BLaER1 treated with 17β-estradiol and CSF1 and Interleukin-3, amounts not matched to agents 10 nM and 100 nM (cell line): ENCODE measurements at regions not wholly inside any gene's neighbourhood (a gene's known extent, or its start where the extent isn't known, plus 50 kb on each side); places are given as distances from the start of the nearest gene placed in this dataset.
A peak's percentile ranks its signal among the peaks of the same experiment; 100 is the strongest.

Experiments used
- H3K27ac ChIP-seq, 11 experiments: shearing (Covaris generic); formaldehyde crosslinking; 2 replicates each; pipeline ENCODE4 v1.8.1; 2022
- H3K27me3 ChIP-seq, 11 experiments: shearing (Covaris generic); formaldehyde crosslinking; 2 replicates each; pipeline ENCODE4 v1.8.1; 2022
- H3K36me3 ChIP-seq, 11 experiments: shearing (Covaris generic); formaldehyde crosslinking; 2 replicates each; pipeline ENCODE4 v1.8.1; 2022
- H3K4me1 ChIP-seq, 10 experiments: shearing (Covaris generic); formaldehyde crosslinking; 2 replicates each; pipeline ENCODE4 v1.8.1; 2022
- H3K4me2 ChIP-seq, 11 experiments: shearing (Covaris generic); formaldehyde crosslinking; 2 replicates each; pipeline ENCODE4 v1.8.1; 2022
- H3K4me3 ChIP-seq, 10 experiments: shearing (Covaris generic); formaldehyde crosslinking; 2 replicates each; pipeline ENCODE4 v1.8.1; 2022
- H3K9ac ChIP-seq, 11 experiments: shearing (Covaris generic); formaldehyde crosslinking; 2 replicates each; pipeline ENCODE4 v1.8.1; 2022
- H3K9me3 ChIP-seq, 11 experiments: shearing (Covaris generic); formaldehyde crosslinking; replicated peaks in 1 of 11; 2 replicates each; pipeline ENCODE4 v1.8.1; 2022
- H4K20me1 ChIP-seq, 11 experiments: shearing (Covaris generic); formaldehyde crosslinking; 2 replicates each; pipeline ENCODE4 v1.8.1; 2022
- Cebpa-rat ChIP-seq, 11 experiments: shearing (Covaris generic); IDR thresholded peaks; 2 replicates each; pipeline ENCODE4 v1.8.1; 2022

- TF ChIP-seq Cebpa-rat (IDR thresholded peaks at IDR 0.05), result no peak
- Histone ChIP-seq H3K9me3 (peaks cover 0 to 16% (median 12%) of the 10 kb centered on the region in 11 experiments; a peak in 14 of 22 replicates), H3K9ac (peak overlapping the region in 1 of 11 experiments; percentile 29; a peak in 1 of 22 replicates), H3K27me3 (no peaks in the 10 kb centered on the region), H3K27ac (no peak overlapping the region), H3K4me2 (peak overlapping the region in 8 of 11 experiments; percentile 8 to 82 (median 64); a peak in 16 of 22 replicates), H3K36me3 (no peaks in the 10 kb centered on the region), H4K20me1 (no peaks in the 10 kb centered on the region), H3K4me3 (no peak overlapping the region), H3K4me1 (peaks cover 6 to 27% (median 18%) of the 10 kb centered on the region in 10 experiments; a peak in 17 of 20 replicates)
Measured at GRCh38 chr15:93332168-93332553, 243.2 kb upstream of the RGMA start.

- peak overlapping the region in 1 of 11 experiments; percentile 29; a peak in 1 of 22 replicates for H3K9ac ChIP-seq
- peaks cover 0 to 16% (median 12%) of the 10 kb centered on the region in 11 experiments; a peak in 14 of 22 replicates for H3K9me3 ChIP-seq
- H3K4me2 ChIP-seq, result peak overlapping the region in 10 of 11 experiments; percentile 3 to 82 (median 54); a peak in 18 of 22 replicates
- no peaks in the 10 kb centered on the region for H3K27me3 ChIP-seq
- no peaks in the 10 kb centered on the region for H4K20me1 ChIP-seq
- H3K27ac ChIP-seq, result no peak overlapping the region
- no peak for TF ChIP-seq Cebpa-rat (IDR thresholded peaks at IDR 0.05)
- no peak overlapping the region for H3K4me3 ChIP-seq
- no peaks in the 10 kb centered on the region for H3K36me3 ChIP-seq
- H3K4me1 ChIP-seq, result peaks cover 6 to 30% (median 19%) of the 10 kb centered on the region in 10 experiments; a peak in 17 of 20 replicates
Measured at GRCh38 chr15:93331545-93332167, 242.6 kb upstream of the RGMA start.

- Histone ChIP-seq H3K4me2 (peak overlapping the region in 8 of 11 experiments; percentile 41 to 82 (median 64); a peak in 14 of 22 replicates), H3K9me3 (peaks cover 0 to 10% (median 7%) of the 10 kb centered on the region in 11 experiments; a peak in 12 of 22 replicates), H3K27ac (no peak overlapping the region), H3K27me3 (no peaks in the 10 kb centered on the region), H3K4me3 (no peak overlapping the region), H3K4me1 (peaks cover 6 to 35% (median 22%) of the 10 kb centered on the region in 10 experiments; a peak in 17 of 20 replicates), H3K9ac (no peak overlapping the region), H3K36me3 (no peaks in the 10 kb centered on the region), H4K20me1 (no peaks in the 10 kb centered on the region)
- no peak for TF ChIP-seq Cebpa-rat (IDR thresholded peaks at IDR 0.05)
Measured at GRCh38 chr15:93330912-93331544, 242.0 kb upstream of the RGMA start.

GRCh38 chr15:93327364-93327763 is 238.4 kb upstream of the RGMA start:
- Histone ChIP-seq H3K4me2 (no peak overlapping the region), H3K9ac (no peak overlapping the region), H4K20me1 (no peaks in the 10 kb centered on the region), H3K4me1 (peaks cover 5 to 25% (median 17%) of the 10 kb centered on the region in 10 experiments; a peak in 17 of 20 replicates), H3K27me3 (no peaks in the 10 kb centered on the region), H3K9me3 (no peaks in the 10 kb centered on the region), H3K36me3 (no peaks in the 10 kb centered on the region), H3K27ac (no peak overlapping the region), H3K4me3 (no peak overlapping the region)
- TF ChIP-seq Cebpa-rat (IDR thresholded peaks at IDR 0.05), result no peak

- Histone ChIP-seq H3K27ac (no peak overlapping the region), H3K36me3 (no peaks in the 10 kb centered on the region), H3K4me1 (peaks cover 0 to 16% (median 3%) of the 10 kb centered on the region in 10 experiments; a peak in 7 of 20 replicates), H3K9ac (no peak overlapping the region), H3K9me3 (no peaks in the 10 kb centered on the region), H3K27me3 (no peaks in the 10 kb centered on the region), H3K4me2 (no peak overlapping the region), H4K20me1 (no peaks in the 10 kb centered on the region), H3K4me3 (no peak overlapping the region)
- TF ChIP-seq Cebpa-rat (IDR thresholded peaks at IDR 0.05), result no peak
Measured at GRCh38 chr15:93324186-93324975, 235.4 kb upstream of the RGMA start.

GRCh38 chr15:93321881-93322282 is 232.9 kb upstream of the RGMA start:
- H3K9ac ChIP-seq, result no peak overlapping the region
- no peak for TF ChIP-seq Cebpa-rat (IDR thresholded peaks at IDR 0.05)
- H3K27ac ChIP-seq, result no peak overlapping the region
- H3K27me3 ChIP-seq, result no peaks in the 10 kb centered on the region
- peaks cover 0 to 18% (median 3%) of the 10 kb centered on the region in 10 experiments; a peak in 7 of 20 replicates for H3K4me1 ChIP-seq
- H3K4me2 ChIP-seq, result no peak overlapping the region
- no peak overlapping the region for H3K4me3 ChIP-seq
- no peaks in the 10 kb centered on the region for H4K20me1 ChIP-seq
- no peaks in the 10 kb centered on the region for H3K36me3 ChIP-seq
- no peaks in the 10 kb centered on the region for H3K9me3 ChIP-seq

- no peak for TF ChIP-seq Cebpa-rat (IDR thresholded peaks at IDR 0.05)
- Histone ChIP-seq H3K4me3 (no peak overlapping the region), H3K36me3 (no peaks in the 10 kb centered on the region), H3K4me1 (peaks cover 0 to 11% (median 0%) of the 10 kb centered on the region in 10 experiments; a peak in 1 of 20 replicates), H3K27ac (no peak overlapping the region), H3K4me2 (no peak overlapping the region), H4K20me1 (no peaks in the 10 kb centered on the region), H3K9me3 (peaks cover 0 to 11% (median 0%) of the 10 kb centered on the region in 11 experiments; a peak in 1 of 22 replicates), H3K9ac (no peak overlapping the region), H3K27me3 (no peaks in the 10 kb centered on the region)
Measured at GRCh38 chr15:93319121-93319814, 230.3 kb upstream of the RGMA start.

GRCh38 chr15:93317772-93318171 is 228.8 kb upstream of the RGMA start:
- no peak overlapping the region for H3K27ac ChIP-seq
- H3K4me3 ChIP-seq, result no peak overlapping the region
- no peaks in the 10 kb centered on the region for H3K36me3 ChIP-seq
- peaks cover 0 to 11% (median 0%) of the 10 kb centered on the region in 10 experiments; a peak in 1 of 20 replicates for H3K4me1 ChIP-seq
- no peak overlapping the region for H3K9ac ChIP-seq
- H3K27me3 ChIP-seq, result no peaks in the 10 kb centered on the region
- peaks cover 0 to 11% (median 0%) of the 10 kb centered on the region in 11 experiments; a peak in 1 of 22 replicates for H3K9me3 ChIP-seq
- no peak overlapping the region for H3K4me2 ChIP-seq
- no peak for TF ChIP-seq Cebpa-rat (IDR thresholded peaks at IDR 0.05)
- H4K20me1 ChIP-seq, result no peaks in the 10 kb centered on the region
